ENCODE measurements at regions not wholly inside any gene's neighbourhood (a gene's known extent, or its start where the extent isn't known, plus 50 kb on each side); places are given as distances from the start of the nearest gene placed in this dataset.

GRCh38 chr16:74073456-74073855, 223.2 kb upstream of the PSMD7 start:
- Histone ChIP-seq H2AFZ (ENCODE audit: control insufficient read depth, low read length) (no peak overlapping the region), H3K9me1 (ENCODE audit: control insufficient read depth, extremely low read depth, insufficient read depth, low read length) (no peaks in the 10 kb centered on the region), H3K4me3 (ENCODE audit: control insufficient read depth in 2 of 3, extremely low read depth in 1 of 3, insufficient read depth in 2 of 3, low read depth in 1 of 3, low read length in 3 of 3) (no peak overlapping the region), H3K9ac (ENCODE audit: control insufficient read depth, extremely low read depth, insufficient read depth, low read length) (no peak overlapping the region), H3K79me2 (ENCODE audit: control insufficient read depth, insufficient read depth, low read length) (no peaks in the 10 kb centered on the region), H3K27ac (ENCODE audit: control insufficient read depth, insufficient read depth, low read length) (no peak overlapping the region), H3K27me3 (ENCODE audit: control insufficient read depth, extremely low read depth, insufficient read depth, low read length) (no peaks in the 10 kb centered on the region), H4K20me1 (ENCODE audit: control insufficient read depth, extremely low read depth, insufficient read depth, low read length) (no peaks in the 10 kb centered on the region), H3K4me2 (ENCODE audit: control insufficient read depth, extremely low read depth, insufficient read depth, low read depth, low read length) (no peak overlapping the region), H3K4me1 (ENCODE audit: control insufficient read depth, extremely low read depth, insufficient read depth, low read length) (no peaks in the 10 kb centered on the region), H3K9me3 (ENCODE audit: control insufficient read depth, low read depth, low read length) (no peaks in the 10 kb centered on the region), H3K36me3 (ENCODE audit: control insufficient read depth in 2 of 2, extremely low read depth in 1 of 2, insufficient read depth in 2 of 2, low read length in 2 of 2) (no peaks in the 10 kb centered on the region)
- FAIRE-seq: no peak
- dilution Hi-C loops (cut with MboI; ENCODE audit: extremely low pct_ligation_motif_present, low sequenced_read_pairs): no loop called here
- TF ChIP-seq EZH2 (IDR thresholded peaks at IDR 0.05; ENCODE audit: low read length) (no peak), CTCF (optimal IDR thresholded peaks at IDR 0.05 in 1 of 3, IDR thresholded peaks at IDR 0.05 in 1 of 3, conservative IDR thresholded peaks at IDR 0.05 in 1 of 3; ENCODE audit: extremely low read depth in 1 of 3, insufficient read depth in 2 of 3, low read length in 3 of 3) (no peak)
- DNase-seq (ENCODE audit: low read depth, low spot score): no peak

GRCh38 chr16:74071996-74072535, 224.5 kb upstream of the PSMD7 start:
- Histone ChIP-seq H3K4me2 (ENCODE audit: control insufficient read depth, extremely low read depth, insufficient read depth, low read depth, low read length) (no peak overlapping the region), H3K9me1 (ENCODE audit: control insufficient read depth, extremely low read depth, insufficient read depth, low read length) (no peaks in the 10 kb centered on the region), H3K36me3 (ENCODE audit: control insufficient read depth in 2 of 2, extremely low read depth in 1 of 2, insufficient read depth in 2 of 2, low read length in 2 of 2) (no peaks in the 10 kb centered on the region), H3K4me1 (ENCODE audit: control insufficient read depth, extremely low read depth, insufficient read depth, low read length) (no peaks in the 10 kb centered on the region), H4K20me1 (ENCODE audit: control insufficient read depth, extremely low read depth, insufficient read depth, low read length) (no peaks in the 10 kb centered on the region), H3K27ac (ENCODE audit: control insufficient read depth, insufficient read depth, low read length) (no peak overlapping the region), H3K27me3 (ENCODE audit: control insufficient read depth, extremely low read depth, insufficient read depth, low read length) (no peaks in the 10 kb centered on the region), H3K9ac (ENCODE audit: control insufficient read depth, extremely low read depth, insufficient read depth, low read length) (no peak overlapping the region), H3K79me2 (ENCODE audit: control insufficient read depth, insufficient read depth, low read length) (no peaks in the 10 kb centered on the region), H2AFZ (ENCODE audit: control insufficient read depth, low read length) (no peak overlapping the region), H3K4me3 (ENCODE audit: control insufficient read depth in 2 of 3, extremely low read depth in 1 of 3, insufficient read depth in 2 of 3, low read depth in 1 of 3, low read length in 3 of 3) (no peak overlapping the region), H3K9me3 (ENCODE audit: control insufficient read depth, low read depth, low read length) (no peaks in the 10 kb centered on the region)
- FAIRE-seq (no peak), DNase-seq (ENCODE audit: low read depth, low spot score) (no peak)
- TF ChIP-seq CTCF (optimal IDR thresholded peaks at IDR 0.05 in 1 of 3, IDR thresholded peaks at IDR 0.05 in 1 of 3, conservative IDR thresholded peaks at IDR 0.05 in 1 of 3; ENCODE audit: extremely low read depth in 1 of 3, insufficient read depth in 2 of 3, low read length in 3 of 3) (no peak), EZH2 (IDR thresholded peaks at IDR 0.05; ENCODE audit: low read length) (no peak)
- dilution Hi-C loops (cut with MboI; ENCODE audit: extremely low pct_ligation_motif_present, low sequenced_read_pairs): no loop called here

Measured in keratinocyte (primary cell).